ENCODE measurements at regions not wholly inside any gene's neighbourhood (a gene's known extent, or its start where the extent isn't known, plus 50 kb on each side); places are given as distances from the start of the nearest gene placed in this dataset.
"Not testable (repeated sequence)": the region's sequence is repeated elsewhere in the genome, so short reads cannot be mapped to it uniquely, and the experiment has no call there.

DNA sequence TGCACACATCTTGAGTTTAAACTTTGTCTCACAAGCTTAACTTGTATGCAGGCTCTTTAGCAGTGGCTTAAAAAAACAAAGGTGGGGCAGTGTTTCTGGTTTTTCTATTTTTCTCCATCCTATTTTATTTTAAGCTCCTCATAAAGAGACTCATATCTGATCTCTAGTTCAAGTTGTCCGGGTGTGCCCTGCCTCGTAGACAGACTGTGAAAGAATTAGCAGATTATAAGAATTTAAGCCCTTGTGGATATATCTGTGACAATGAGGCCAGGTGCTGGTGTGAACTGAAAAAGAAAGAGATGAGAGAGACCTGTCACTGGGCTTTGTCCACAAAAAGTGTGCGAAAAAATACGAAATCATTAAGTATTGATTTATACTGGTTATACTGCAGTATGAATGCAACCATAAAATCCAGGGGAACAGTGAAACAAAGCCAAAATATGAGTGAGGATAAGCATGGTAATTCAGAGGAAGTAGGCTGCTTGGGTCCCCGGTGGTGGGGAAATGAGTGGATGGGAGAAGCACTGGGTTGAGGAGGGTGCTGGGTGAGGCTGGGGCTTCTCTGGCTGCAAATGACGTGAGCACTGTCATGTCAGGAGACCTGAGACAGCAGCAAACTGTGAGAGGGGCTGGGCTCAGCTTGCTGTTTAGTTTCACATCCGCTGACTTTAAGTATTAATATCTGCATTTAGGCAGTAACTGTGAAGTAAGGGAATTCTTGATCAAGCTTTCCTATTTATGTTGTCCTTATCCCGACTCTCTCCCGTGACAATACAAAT, 179.7 kb upstream of the ANKRD55 start:
- DNase-seq, result no peak

DNA sequence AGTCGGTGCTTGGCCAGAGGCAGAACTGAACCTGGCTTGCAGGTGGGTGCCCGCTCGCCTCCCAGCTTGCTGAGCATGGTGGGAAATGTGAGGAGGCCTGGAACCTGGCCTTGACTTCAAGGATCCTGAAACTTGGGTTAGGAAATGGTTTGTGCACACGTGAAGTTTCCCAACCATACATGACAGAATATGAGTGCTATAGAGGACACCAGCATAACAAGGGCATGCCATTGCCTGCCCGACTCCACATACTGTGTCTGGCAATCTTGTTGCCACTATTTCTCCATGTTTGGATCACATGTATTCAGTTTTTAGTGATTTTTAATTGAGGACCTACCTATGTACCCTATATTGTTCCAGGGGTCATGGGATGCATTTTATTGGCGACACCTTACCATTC, 177.6 kb upstream of the ANKRD55 start:
- DNase-seq, result no peak

DNA sequence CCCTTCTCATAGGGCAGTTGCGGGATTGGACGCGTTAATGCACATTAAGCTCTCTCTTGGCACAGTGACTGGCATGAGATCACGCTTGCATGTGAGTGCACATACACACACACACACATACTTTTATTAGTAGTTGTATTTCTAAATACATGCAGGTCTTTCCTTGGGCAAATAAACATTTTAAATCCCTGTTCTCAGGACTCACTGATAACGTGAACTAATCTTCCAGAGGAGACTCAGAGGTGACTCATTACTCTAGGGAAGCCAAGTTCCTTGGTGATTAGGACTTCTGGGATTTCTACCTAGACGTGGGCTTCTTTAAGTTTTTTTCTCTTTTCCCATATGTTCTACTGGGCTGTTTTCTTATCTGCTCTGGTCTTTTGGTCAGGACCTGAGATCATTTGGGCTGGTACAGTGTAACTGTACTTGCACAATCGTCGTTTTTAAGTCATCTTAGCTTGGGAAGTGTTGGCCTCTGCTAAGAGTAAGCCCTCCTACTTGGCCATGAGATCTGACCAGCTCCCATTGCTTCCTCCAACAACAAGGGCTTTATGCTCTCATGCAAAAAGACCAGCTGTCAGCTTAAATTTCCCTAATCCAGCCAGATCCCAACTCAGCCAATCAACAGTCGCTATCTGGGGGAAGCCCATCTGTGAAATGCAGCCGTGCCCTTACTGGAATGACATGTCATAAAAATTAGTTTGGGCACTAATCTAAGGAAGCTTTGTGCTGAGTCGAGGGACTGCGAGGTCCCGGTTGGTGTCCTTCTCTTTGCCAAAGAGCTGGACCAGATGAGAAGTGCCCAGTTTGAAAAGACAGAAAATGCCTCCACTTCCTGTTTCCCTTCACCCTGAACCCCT, 176.4 kb upstream of the ANKRD55 start:
- DNase-seq, result no peak

DNA sequence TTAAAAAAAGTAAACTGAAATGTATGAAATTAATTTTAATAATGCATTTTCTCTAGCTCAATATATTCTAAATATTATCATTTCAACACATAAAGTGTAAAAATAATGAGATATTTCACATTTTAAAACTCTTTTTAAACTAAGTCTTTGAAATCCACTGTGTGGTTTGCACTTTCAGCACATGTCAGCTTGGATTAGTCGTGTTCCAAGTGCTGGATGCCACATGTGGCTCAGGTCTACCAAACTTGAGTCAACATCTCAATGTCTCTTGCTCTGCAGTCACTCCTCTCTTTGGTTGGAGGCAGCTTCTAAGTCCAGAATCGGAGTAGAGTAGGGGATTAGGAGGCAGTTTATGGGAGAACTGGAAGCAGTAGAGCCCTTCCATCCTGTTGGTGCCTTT, 173.7 kb upstream of the ANKRD55 start:
- no peak for DNase-seq

DNA sequence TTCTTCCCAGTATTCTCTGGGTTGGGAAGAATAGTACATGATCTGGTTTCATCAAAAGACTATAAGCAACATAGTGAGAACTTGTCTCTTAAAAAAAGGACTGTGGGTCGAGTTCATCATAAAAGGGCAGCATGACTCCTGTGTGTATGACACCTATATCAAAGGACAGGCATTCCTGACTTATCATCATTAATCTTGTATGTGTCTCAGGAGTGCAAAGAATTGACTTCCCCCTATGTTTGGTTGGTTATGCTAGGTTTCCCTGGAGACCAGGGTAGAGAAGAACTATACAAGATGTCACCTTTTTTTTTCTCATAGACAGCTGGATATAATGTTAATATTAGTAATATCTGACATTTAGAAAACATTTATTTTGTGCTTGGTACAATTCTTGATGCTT, 173.1 kb upstream of the ANKRD55 start:
- DNase-seq, result no peak

DNA sequence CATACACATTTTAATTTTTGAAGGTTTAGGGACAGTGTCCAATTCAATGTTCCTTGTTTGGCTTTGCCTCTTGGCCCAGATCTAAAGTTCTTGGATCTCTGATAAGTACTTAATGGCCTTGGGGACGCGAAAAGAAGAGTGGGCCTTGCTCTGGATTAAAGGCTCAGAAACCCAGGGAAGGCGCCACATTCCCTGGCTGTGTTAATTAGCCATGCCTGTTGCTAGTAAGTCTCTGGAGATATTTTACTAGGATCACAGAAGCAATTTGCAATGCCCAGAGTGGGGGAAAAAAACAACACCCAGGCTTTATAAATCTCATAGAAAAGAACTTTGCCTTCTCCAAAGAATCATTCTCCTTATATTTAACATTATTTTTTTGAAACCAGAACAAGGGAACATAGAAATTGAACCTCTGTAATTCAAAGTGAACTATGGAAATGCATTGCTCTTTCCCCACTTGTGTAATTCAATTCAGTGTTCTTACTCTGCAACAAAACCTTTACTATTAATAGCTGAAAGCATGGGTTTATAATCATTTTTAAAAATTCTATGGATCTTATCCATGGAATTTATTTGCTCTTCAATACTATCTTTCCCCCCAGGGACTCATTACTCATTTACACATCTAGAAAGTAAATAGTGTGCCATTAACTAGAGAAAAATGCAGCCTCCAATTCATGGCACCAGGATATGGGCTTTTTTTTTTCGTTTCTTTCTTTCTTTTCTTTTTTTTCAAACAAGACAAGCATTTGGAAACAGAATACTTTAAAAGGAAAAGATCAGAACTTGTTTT, 172.2 kb upstream of the ANKRD55 start:
- no peak for DNase-seq

DNA sequence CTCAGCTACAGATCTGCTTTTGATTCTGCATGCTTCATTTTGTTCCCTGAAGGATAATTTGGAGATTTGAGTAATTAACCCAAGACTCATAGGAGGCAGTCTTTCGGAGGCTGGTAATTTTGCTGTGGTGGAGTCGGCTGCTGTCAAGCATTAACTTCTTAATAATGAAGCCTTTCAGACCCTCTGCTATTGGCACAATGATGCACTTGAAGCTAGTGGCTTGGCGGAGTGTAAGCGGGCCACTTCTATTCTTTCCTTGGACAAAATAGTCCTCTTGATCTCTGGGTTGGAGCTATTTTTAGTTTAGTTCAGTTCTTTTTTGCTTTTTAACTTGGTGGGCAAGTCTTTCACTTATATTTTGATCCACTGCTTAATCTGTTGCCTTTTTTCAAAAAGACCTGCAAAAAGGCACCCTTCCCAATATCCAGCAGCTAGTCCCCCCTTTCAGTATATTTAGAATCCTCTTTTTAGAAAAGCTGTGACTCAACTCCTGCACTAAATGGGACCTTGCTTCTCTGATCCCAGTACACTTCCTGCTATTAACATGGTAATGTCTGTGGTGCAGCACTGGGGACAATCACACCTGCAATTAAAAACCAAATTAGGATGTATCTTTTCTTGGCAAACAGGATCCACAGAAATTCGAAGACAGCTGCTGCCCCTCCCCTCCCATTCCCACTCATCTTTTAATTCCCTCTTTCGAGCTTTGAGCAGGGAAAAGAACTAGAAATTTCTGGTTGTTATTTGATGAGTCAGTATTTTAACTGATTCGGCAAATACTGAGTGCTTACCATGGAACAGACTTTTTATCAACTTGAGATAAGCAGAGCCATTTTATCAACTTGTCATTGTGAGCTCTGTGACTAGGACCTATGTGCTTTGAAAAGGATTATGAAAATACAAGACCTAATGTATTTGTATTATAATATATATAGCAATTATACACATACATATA, 169.4 kb upstream of the ANKRD55 start:
- no peak for DNase-seq

DNA sequence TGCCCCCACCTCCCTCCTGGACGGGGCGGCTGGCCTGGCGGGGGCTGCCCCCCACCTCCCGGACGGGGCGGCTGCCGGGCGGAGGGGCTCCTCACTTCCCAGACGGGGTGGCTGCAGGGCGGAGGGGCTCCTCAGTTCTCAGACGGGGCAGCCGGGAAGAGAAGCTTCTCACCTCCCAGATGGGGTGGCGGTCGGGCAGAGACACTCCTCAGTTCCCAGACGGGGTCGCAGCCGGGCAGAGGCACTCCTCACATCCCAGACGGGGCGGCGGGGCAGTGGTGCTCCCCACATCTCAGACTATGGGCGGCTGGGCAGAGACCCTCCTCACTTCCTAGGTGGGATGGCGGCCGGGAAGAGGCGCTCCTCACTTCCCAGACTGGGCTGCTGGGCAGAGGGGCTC, 164.7 kb upstream of the ANKRD55 start:
- not testable (repeated sequence) for DNase-seq

DNA sequence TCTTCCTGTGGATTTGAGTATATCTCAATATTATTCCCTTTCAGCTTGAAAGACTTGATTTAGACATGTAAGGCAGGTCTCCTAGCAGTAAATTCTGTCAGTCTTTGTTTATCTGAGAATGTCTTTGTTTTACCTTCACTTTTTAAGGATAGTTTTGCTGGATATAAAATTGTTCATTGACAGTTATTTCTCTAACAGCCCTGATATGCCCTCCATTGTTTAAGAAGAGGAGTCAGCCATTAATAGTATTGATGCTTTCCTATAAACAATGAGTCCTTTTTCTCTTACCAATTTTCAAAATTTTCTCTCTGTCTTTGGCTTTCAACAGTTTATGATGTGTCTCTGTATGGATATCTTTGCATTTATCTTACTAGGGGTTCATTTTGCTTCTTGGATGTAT, 163.5 kb upstream of the ANKRD55 start:
- DNase-seq, result no peak

DNA sequence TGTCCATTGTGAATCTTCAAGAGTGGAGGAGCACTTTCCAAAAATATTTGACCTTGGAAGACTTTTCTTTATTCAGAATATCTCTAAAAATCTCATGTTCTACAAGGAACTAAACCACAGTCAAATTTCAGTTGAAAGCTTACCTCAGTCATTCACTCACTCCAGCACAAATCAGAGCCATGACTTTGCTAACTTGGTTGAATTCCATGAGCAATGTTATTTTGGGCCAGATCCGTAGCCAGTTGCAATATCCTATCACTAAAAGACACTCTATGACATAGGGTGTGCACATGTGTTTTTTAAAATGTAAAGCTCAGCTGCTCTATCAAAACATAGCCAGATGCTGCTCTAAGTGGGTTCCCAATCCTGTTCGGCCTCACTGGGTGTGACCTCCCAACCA, 156.1 kb upstream of the ANKRD55 start:
- DNase-seq, result no peak

DNA sequence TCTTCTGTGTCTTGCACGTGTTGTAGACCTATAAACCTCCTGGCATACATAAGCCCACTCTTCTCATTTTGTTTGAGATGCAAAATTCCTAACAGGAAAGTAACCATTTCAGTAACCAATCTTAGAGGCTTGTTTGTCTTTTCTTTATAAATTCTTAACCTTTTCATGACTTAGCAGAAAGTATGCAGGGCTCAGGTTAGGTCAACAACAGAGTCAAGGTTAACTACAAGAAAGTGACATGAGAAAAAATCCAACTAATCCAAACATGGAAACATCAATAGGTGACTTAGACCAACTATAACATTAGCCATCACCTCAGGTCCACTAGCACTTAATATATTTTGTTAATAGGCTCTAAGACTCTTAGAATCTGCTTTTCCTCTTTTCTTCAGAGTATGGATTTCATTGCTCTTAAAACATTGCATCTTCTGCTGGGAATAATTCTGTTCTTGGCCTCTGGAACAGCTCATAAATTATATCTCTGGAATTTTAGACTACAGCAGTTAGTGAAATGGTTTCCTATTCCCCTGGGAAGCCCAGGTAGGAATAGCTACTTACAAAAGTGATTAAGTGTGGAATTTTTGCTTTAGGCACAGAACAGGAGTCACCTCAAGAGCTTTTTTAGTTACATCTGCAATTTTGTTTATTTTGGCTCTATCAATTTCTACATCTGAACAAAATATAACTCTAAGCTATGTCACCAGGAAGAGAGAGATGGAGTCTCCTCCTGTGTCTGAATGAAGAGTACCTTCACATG, 155.3 kb upstream of the ANKRD55 start:
- DNase-seq, result no peak

DNA sequence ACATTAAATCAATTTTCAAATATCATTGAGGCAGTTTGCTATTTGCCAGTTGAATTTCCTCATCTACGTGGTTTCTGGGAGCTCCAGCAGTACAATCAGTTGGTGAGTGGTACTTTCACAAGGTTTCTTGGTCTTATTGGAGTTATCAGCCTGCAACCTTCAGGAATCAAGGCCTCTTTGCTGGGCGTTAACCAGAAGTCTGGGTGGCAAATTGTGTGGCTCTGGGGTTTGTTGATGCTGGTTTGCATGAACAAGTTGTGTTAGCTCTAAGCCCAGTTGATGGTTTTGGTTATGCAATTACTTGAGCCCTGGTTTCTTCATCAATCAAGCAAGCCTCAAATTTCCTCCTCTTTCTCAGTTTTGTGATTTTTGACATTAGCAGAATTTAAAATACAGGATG, 152.9 kb upstream of the ANKRD55 start:
- no peak for DNase-seq

DNA sequence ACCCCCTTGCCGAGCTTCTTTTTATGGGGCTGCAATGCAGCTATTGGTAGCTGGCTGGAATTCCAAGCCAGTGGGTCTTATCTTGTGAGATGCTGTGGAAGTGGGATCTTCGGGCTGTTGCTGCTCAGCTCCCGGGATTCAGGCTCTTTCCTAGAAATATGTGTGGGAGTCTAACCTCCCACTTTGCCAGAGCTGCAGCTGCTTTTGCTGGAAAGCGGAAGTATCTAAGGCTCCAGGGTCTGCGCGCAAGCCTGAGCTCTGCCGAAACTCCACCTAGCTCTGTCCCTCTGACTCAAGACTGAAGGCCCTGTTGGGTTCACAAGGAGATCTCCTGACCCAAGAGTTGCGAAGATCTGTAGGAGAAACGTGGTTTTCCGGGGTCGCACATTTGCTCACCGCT, 151.1 kb upstream of the ANKRD55 start:
- DNase-seq, result no peak

DNA sequence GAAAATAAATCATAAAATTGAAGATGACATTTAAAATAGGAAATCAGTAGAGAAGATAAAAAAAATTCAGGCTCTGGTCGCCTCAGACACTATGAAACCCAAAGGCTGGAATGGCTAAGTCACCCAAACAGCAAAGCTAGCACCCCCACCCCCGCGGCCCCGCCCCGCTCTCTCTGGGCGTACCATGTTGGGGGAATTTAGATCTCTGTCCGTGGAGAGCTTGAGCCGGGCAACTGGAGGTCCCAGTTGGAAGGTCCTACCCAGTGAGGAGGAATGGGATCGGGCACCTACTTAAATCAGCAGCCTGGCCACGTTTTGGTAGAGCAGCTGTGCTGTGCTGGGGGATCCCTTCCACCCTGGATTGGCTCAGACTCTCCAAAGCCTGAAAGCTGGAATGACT, 150.6 kb upstream of the ANKRD55 start:
- DNase-seq, result no peak

DNA sequence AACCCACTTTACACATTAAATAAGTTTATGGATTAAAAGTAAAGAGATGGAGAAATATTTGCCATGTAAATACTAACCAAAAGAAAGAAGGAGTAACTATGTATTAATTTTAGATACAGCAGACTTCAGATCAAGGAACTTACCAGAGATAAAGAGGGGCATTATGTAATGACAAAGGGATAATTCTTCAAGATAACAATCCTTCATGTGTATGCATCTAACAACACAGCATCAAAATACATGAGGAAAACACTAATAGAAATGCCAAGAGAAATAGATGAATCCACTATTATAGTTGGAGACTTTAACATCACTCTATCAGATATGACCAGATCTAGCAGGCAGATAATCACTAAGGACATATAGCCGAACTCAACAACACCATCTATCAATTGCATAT, 149.8 kb upstream of the ANKRD55 start:
- no peak for DNase-seq

DNA sequence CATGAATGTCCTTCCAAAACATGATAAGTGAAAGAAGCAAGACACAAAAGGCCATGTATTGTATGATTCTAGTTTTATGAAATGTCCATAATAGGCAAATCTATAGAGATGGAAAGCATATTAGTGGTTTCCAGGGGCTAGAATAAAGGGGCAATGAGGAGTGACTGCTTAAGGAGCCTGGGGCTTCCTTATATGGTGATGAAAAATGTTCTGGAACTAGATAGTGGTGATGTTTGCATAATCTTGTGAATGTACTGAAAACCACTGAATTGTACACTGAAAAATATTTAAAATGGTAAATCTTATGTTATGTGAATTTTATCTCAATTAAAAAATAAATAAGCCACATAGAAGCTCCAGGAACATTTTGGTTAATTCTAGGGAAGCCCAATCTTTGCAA, 144.4 kb upstream of the ANKRD55 start:
- DNase-seq, result no peak

DNA sequence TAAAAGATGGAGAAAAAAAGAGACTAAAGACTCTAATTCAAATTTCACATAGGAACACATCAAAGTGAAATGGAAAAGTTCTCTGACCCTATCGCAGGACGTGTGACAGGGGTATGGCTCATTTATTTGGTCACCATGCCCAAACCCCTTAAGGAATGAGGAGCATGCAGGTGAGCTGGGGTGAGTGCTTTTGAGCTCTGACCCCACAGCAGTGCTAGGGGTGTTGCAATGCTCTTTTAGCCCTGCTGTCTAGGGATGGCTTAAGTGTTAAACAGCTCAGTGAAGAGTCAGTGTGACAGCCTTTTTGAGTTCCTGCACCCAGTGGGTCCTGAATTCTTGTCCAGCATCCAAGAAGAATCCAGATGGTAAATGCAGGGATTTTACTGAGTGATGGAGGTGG, 143.0 kb upstream of the ANKRD55 start:
- DNase-seq, result no peak

DNA sequence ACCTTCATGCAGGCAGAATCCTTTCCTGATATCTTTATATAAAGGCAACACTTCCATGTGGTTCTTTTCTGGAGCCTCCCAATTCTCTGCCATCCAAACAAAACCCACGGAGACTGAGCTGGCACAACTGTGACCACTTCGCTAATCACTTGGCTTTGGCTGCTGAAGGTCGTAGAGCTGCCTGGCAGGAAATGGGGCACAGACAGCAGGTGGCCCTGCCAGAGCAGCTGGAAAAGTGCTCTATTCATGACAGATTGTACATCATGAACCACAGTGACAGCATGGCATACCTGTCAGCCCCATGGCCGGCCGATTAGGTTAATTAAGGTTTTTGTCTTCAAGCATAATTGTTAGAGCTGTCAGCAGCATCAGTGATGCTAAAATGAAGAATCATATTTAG, 141.9 kb upstream of the ANKRD55 start:
- DNase-seq, result no peak

DNA sequence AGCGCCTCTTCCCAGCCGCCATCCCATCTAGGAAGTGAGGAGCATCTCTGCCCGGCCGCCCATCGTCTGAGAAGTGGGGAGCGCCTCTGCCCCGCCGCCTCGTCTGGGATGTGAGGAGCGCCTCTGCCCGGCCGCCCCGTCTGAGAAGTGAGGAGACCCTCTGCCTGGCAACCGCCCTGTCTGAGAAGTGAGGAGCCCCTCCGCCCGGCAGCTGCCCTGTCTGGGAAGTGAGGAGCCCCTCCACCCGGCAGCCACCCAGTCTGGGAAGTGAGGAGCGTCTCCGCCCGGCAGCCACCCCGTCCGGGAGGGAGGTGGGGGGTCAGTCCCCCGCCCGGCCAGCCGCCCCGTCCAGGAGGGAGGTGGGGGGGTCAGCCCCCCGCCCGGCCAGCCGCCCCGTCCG, 139.4 kb upstream of the ANKRD55 start:
- DNase-seq, result not testable (repeated sequence)

DNA sequence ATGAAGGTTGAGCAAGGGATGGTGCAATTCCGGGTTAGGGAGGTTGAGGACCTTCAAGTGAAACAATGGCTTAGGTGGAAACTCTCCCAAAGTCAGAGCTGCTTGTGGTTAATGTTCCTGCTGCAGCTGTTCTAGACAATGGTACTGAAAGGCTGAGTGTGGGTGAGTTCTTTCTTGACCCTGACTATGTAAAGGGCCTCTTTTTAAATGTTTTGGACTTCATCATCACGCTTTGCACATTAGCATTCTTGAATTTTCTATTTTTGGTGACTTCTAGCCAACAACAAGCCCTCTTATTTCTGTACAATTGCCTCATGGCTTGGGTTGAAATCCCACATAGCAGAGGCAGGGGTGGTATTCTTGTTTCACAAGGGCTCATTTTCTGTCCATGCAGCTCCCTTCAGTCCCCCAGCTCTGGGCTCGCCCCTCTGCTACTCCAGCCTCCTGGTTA, 136.3 kb upstream of the ANKRD55 start:
- no peak for DNase-seq

DNA sequence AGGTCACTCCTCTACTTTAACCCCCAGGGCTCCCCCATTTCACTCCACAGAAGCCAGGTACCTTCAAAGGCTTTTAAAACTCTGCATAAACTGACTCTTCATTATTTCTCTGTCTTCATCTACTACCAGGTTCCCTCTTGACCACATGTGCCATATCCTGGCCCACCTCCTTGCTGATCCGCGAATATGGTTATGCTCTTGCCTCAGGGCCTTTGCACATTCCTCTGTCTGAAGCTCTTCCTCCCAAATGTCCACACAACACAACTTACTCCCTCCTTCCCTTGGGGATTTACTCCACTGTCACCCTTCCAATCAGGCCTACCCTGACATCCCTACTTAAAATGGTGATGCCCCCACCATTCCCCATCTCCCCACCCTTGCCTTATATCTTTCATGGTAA, 134.6 kb upstream of the ANKRD55 start:
- DNase-seq, result no peak

DNA sequence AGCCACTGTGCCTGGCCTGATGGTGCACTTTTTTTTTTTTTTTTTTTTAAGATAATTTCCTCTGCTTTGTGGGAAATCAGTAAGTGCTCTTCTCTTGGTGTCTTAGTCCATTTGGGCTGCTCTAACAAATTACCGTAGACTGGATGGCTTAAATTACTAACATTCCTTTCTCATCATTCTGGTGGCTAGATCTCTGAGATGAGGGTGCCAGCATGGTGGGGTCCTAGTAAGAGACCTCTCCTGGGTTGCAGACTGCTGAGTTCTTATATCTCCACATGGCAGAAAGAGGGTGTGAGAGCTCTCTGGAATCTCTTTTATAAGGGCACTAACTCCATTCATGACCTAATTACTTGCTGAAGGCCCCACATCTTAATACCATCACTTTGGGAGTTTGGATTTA, 133.9 kb upstream of the ANKRD55 start:
- DNase-seq, result no peak

All from activated CD4-positive, CD25-positive, alpha-beta regulatory T cell treated with anti-CD3 and anti-CD28 coated beads, Interleukin-2, amount 50 U/mL, for 72 hours (primary cell).